GM19468 (cell line): ENCODE measurements at regions not wholly inside any gene's neighbourhood (a gene's known extent, or its start where the extent isn't known, plus 50 kb on each side); places are given as distances from the start of the nearest gene placed in this dataset.
A peak's percentile ranks its signal among the peaks of the same experiment; 100 is the strongest.

Experiments
- ATAC-seq: cut with Tn5 transposase; IDR thresholded peaks from one replicate; pipeline ENCODE4 v1.9.1; 2021; ENCODE audit warnings: mild to moderate bottlenecking, moderate library complexity, moderate number of reproducible peaks; ENCODE audit not compliant: unreplicated experiment; ENCODE audit errors: extremely low read depth

DNA sequence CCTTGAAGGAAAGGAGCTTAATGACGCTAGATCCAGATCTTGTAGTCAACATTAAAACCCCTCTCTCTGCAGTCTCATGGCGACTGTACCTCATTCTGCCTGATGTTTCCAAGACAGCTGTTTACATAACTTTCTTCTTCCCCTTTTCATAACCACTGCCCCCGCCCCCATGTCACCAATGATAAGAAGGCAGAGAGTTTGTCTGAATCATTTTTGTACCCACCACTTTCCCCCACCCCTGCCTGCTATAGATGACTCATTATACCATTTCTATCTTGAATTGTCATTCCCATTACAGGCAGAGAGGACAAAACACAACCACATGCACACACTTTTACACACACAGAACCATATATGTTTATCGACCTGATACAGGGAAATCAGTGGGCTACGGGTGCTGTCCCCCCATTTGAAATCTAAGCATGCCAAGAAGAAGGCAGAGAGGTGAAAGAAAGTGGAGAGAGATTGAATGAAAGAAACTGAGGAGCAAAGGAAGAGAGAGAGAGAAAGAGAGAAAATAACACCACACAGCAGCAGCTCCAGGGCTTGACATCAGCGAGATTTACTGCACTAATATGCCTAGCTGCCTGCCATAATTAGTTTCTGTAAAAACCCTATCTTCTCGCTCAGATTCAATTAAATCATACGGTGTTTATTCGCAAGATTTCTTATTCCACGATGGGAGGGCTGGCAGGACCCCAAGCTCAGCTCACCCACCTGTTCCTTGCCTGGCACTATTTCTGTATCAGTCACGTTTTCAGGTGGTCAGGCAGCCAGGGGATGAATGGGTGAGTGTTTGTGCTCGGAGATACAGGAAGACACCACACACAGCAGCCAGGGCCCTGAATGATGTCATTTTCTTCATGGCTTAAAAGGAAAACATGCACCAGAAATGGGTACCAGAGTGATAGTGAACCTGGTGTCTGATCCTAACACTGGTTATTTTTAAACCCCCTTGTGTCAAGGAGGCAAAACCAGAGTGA, 114.3 kb upstream of the SERP2 start:
- ATAC-seq: peak; percentile 27

DNA sequence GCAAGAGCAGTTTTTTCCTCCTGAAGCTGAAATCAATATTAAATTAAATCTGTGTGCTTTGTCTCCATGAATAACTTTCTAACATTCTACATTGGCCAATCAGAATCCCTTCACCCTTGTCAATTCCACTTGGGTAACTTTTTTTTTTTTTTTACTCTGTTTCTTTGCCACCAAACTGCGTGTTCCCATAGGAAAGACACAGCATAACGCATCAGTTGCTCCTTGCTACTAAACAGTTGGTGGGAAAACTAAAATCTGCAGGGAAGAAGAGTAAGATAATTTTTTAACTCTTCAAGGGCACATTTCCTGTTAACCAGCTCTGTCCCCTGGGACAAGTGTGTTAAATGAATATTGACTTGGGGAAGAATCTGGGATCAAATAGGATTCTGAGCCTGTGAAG, 113.3 kb upstream of the SERP2 start:
- ATAC-seq: no peak

DNA sequence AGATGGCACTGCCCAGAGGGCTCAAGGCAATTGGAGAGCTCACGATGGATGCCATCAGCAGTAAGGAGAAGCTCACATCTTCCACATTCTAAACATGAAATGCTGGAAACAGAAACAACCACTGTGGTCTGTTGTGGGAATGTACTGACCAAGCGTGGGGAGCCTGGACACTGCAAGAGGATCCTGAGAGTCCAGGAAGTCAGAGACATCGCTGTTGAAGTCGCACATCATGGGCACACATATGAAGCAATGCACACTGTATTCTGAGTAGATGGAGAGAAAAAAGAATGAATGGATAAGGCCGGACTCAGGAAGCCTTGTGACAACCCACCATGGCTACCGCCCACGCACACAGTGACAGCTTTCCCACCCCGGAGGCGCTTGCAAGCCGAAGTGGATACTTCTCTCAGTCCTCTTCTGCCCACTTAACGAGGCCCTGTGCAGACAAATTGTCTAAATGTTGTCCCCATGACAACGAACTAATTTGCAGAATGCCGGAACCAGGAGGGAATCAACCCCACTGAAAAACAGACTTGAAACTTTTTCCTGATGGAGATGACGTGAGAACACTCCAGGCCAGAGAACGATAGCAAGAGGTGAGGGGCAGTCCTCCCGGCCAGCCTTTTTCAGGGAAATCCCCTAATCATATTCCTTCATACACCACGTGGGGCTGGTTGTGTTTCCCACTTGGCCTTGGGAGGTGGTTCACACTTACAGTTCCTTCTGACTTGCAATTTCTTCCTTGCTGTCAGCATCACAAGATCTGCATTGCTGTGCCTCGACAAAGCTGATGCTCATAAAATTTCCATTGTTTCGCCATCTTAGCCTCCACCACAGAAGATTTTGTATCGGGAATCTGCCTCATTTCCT, 109.6 kb upstream of the SERP2 start:
- ATAC-seq: no peak

DNA sequence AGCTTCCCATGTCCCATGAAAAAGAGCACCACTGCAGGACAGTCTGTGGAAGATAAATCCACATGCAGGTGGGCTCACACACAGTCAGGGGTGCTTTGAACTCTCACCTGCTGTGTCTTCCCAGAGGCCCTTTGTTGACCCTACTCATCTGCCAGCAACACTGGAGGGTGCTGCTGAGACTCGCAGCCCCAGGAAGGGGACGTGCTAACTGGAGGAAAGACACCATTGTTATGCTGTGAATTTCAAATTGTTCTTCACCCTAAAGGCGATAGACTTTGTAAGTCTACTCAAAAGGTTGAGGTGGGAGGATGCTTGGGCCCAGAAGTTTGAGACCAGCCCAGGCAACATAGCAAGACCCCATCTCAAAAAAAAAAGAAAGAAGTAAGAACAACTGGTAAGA, 107.3 kb upstream of the SERP2 start:
- no peak for ATAC-seq

DNA sequence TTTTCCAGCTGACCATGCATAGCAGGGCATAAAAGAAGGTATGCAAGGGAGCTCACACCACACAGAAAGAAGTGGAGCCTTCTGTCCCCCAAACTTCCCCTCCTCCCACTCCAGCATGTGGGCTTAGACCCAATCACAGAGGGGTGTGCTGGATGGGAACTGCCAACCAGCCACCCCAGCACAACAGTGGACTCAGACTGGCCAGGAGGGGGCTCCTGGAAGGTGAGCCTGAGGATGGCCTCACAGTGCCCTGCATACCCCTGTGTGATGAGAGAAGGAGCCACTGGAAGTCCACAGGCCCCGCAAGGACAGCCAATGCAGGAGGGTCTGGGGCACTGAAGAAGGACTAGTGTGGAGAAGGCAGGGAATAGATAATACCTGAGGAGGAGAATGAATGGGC, 106.9 kb upstream of the SERP2 start:
- no peak for ATAC-seq

DNA sequence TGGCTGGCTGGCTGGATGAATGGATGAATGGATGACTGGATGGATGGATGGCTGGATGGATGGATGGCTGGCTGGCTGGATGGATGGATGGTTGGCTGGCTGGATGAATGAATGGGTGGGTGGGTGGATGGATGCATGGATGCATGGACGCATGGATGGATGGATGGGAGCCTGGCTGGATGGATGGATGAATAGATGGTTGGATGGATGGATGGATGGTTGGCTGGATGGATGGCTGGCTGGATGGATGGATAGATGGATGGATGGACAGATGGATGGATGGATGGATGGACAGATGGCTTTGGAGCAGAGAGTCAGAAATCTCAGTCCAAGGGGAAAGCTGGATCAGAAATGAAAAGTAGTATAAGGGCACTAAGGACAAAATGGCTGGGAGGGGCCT, 106.4 kb upstream of the SERP2 start:
- no peak for ATAC-seq

DNA sequence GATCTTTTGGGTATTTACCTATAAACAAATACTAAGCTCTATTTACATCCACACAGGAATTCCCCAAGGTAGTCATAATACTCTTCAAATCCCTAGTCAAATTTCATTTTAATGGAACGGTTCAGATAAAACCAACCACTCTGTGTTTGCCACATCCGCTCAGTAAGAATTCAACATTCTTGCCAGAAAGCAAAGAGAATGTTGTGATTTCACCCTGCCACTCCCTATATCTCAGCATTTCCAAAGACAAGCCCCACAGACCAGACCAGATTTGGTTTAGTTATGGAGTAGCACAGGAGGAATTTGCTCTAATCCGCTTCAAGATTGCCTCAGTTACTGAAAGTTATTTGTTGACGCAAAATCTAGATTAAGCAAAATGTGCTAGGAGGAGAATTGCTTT, 105.6 kb upstream of the SERP2 start:
- ATAC-seq: no peak

DNA sequence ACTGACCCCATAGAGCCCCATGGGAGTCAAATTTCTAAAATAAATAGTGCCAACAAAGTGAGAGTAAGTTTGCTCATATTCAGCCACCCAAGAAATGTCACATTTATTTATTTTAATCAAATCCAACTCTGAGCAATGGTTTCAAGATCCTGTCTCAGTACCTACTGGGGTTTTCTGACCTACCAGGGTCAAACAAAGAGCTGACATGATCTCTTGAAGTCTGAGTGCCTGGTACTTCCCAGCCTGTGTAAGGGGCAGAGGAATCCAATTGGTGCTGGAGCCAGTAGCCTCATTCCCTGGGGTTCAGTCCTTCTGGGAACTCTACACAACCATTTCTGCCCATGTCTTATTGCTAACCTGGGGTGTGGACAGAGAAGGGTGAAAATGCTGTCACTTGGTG, 104.6 kb upstream of the SERP2 start:
- ATAC-seq: no peak

DNA sequence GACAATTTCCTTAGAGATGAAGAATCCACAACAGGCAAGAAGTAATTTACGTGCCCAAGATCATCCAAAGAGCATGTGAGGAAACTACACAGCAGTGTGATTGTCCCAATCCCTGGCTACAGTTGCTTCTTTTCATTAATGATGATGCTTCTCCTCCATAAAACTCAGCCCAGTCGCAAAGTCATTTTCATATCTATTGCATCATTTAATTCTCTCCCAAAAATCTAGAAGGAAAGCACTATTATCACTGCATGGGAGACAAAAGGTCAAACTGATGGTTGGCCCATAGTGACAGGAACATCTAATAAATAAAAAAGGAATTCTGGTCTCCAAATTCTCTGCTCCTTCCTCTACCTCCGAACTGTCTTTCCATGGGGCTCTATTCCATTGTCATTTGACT, 103.5 kb upstream of the SERP2 start:
- ATAC-seq: no peak

DNA sequence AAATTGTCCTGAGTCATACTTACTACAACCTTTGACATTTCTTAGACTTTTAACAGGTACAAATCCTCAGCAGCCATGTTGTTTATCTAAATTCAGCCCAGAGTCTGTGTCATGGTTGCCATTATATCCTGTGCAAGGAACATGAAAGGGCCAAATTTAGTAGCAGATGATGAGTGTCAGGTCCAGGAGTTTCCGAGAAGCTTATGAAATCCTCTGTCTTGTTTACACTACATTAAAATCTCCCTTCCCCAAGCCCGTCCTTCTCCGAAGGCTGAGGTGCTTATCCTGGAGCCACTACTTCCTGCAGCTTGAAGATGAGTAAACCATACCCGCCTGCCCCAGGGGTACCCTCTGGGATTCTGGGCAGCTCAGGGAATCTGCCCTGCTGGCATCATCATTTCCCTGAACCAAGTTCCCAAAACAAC, 102.6 kb upstream of the SERP2 start:
- no peak for ATAC-seq

DNA sequence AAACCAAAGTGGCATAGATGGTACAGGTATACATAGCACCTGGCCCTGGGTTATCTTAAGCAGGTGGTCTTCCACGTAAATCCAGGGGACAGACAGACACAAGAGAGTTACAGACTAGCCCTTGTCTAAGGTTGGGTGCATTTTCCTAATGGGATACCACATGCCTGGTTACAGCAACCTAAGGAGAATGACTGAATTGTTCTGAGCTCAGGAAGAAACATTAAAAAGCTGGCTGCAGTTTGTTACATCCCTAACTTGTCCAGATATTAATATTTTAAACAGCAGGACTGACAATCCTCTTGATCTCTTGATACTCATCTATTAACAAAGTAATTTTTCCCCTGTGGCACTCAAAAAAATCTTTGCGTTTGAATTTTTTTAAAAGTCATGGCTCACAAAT, 102.2 kb upstream of the SERP2 start:
- no peak for ATAC-seq

DNA sequence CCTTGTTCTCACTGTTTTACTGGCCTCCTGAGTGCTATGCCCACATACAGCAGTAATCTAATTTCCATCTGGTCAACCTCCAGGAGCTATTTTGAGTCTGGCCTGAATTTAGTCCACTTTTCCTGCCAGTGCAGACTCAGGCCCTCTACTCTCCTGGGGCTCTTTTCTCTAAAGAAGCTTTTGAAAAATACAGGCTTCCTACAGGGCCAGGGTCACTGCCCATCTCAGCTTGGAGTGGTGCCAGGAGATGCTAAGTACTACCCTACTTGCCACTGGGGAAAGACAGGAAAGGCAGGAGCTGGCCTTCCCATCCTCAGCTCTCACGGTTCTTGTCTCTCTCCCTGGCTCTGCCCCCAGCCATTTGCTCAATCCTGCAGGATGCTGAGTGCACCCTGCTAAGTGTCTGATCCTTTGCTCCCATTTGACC, 101.7 kb upstream of the SERP2 start:
- no peak for ATAC-seq

DNA sequence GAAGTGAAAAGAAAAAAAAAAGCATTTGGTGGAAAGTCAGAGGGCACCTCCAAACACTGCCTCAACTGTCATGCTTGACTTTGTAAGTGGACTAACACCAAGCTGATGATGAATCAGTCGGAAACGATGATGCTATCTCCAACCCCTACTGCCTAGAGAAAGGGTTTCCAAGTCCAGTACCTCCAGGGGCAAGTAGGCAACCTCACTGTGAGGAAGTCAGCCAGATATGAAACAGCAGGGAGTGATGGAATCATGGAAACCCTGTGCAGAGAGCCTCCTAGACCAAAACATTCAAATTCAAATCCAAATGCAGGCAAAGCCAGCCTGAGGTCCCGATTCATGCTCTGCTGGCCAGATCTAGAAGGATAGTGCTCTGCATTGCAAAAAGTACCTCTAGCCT, 100.9 kb upstream of the SERP2 start:
- no peak for ATAC-seq

DNA sequence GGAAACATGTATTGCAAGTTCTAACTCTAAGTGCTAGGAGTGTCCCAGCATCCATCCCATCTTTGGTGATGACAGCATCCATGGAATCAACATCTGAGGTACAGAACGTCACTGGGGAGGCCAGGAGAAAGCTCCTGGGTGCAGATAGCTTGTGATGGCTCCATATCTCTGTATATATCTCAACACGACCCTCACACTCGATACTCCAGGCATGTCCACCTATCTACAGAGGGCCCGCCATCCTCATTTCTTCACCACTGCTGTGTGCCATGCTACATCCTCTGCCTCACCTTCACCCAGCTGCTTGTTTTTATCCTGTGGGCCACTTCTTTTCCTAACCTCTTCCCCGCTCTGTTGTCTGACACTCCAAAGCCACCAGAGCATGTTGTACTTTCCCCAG, 100.4 kb upstream of the SERP2 start:
- ATAC-seq: no peak

DNA sequence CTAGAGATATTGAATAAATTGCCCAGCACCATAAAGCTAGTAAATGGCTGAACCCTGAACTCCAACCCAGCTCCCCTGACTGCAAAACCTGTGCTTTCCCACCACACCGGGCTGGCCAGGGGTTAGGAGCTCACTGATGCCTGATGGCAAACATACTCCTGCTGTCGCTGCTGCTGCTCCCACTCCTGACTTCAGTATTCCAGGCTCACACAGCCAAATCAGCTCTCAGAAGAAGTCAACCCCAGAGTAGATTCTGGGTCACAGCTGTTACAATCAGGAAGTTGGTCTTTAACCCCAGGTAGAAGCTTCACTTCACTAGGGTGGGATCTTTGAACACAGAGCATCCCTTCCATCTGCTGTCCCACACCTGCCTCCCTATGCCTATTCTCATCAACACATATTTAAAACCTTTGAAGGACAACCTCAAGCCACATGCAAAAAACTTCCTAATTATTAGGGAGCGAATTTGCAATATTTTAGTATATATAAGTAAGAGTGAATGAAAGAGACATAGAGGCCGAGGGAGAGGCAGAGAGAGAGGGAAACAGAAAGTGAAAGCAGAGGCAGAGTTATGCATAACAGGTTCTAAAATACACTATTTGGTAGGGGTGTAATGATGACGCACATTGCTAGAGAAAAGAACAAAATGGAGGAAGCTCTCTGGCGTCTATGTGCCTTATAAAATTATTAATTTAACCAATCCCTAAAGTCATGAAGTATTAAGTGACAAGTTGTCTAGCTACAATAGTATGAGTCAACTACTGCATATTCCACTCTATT, 99.4 kb upstream of the SERP2 start:
- no peak for ATAC-seq

DNA sequence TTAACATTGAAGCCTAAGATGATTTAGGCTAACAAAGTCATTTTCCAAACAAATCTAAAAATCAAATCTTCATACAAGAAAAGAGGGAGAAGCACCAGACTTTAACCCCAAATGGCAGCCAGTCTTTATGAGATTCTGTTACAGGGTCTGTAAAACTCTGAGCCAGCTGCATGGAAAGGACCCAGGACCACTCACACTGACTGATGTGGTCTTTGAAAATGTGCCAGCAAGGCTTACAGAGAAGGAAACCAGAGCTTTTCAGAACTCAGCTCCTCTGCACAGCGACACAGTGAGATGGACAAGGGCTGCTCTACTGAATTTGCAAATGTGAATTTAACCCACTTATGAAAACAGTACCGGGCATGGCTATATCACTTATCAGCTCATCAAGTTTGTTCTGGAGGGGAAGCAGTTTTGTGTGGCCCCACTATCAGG, 98.8 kb upstream of the SERP2 start:
- ATAC-seq: no peak

DNA sequence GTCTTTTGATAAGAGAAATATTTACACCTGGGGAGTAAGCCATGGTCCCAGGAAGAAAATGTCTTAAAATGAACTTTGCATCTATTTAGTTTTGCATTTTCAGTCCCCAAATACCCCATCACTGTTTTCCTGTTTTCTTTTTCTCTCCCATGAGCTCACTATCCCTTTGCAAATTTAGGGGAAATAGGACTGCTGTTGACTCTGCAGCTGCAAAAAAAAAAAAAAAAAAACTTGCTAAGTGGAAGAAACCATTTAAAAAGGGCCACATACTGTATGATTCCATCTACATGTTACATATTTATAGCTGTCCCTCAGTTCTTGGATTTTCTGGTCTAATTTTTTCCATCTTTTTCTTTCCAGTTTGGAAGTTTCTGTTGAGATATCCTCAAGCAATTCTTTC, 98.2 kb upstream of the SERP2 start:
- ATAC-seq: no peak

DNA sequence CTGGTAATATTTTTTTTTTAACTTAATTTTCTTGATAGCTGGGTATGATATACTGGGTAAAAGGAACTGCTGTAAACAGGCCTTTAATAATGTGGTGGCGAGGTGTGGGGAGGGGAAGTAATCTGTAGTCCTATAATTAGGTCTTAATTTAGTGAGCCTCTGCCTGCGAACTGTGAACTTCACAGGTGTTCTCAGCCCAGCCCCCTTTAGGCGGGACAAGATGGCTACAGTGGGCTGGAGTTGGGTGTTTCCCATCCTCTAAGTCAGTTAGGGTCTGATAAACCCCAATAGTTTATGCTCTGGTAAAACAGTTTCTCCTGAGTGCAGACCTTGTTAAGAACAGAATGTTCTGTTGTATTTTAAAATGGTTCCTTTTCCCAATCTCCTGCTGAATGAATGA, 97.6 kb upstream of the SERP2 start:
- ATAC-seq: no peak

DNA sequence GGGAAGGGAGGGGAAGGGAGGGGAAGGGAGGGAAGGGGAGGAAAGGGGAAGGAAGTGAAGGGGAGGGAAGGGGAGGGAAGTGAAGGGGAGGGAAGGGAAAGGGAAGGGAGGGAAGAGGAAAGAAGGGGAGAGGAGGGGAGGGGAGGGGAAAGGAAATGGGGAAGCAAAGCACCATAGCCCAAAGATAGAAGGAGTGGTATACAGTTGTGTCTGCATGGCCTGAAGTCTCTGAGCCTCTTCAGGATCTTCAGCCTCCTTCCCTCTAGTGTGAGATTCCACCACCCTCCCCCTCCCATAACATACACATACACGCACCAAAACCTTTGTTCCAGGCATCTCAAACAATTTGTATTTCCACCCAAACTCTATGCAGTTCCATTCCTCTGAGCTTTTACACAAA, 96.2 kb upstream of the SERP2 start:
- no peak for ATAC-seq

DNA sequence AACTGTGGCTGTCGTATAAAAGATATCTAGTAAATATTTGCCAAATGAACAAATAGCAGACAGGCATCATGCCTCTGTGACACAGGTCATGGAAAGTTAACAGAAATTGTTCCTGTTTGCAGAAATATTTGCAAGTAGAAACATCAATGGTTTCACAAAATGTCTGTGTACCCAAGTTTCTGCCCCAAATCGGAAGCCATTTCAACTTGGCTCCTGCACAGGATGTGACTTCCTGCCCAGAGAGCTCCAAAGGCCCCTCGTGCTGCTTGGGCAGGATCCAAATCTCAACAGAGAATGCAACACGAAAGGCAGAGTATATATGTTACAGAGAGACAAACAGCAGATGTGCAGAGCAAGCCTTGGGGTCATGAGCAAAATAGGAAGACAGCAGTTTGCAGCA, 95.5 kb upstream of the SERP2 start:
- no peak for ATAC-seq
